Stimulated activated CD8-positive, alpha-beta memory T cell treated with anti-CD3 and anti-CD28 coated beads, Interleukin-15, amount 100 ng/mL, for 48 hours (primary cell): ENCODE measurements at regions not wholly inside any gene's neighbourhood (a gene's known extent, or its start where the extent isn't known, plus 50 kb on each side); places are given as distances from the start of the nearest gene placed in this dataset.
"Not testable (repeated sequence)": the region's sequence is repeated elsewhere in the genome, so short reads cannot be mapped to it uniquely, and the experiment has no call there.

Experiments
- DNase-seq, 2 donors: peaks; one replicate each; pipeline ENCODE4 v3.0.0-alpha.2; 2020; ENCODE audit warnings: low read depth in 2 of 2

GRCh38 chr3:103976931-103977339 is 1389.8 kb upstream of the ALCAM start:
- no peak for DNase-seq

- no peak for DNase-seq
These were observed 1389.3 kb upstream of the ALCAM start for GRCh38 chr3:103977417-103977816.

GRCh38 chr3:103991461-103992115 is 1375.1 kb upstream of the ALCAM start:
- DNase-seq = no peak

GRCh38 chr3:103992469-103992868 is 1374.2 kb upstream of the ALCAM start:
- no peak for DNase-seq

- no peak for DNase-seq
These were observed 1361.8 kb upstream of the ALCAM start for GRCh38 chr3:104004956-104005355.

GRCh38 chr3:104005815-104006214 is 1360.9 kb upstream of the ALCAM start:
- no peak for DNase-seq

- DNase-seq = no peak
These were observed 1348.2 kb upstream of the ALCAM start for GRCh38 chr3:104018541-104018940.

GRCh38 chr3:104031598-104031997 is 1335.1 kb upstream of the ALCAM start:
- DNase-seq = no peak

GRCh38 chr3:104032283-104032682 is 1334.4 kb upstream of the ALCAM start:
- no peak for DNase-seq

- DNase-seq = no peak
These were observed 1325.8 kb upstream of the ALCAM start for GRCh38 chr3:104040896-104041295.

GRCh38 chr3:104043001-104043543 is 1323.6 kb upstream of the ALCAM start:
- not testable (repeated sequence) for DNase-seq

- no peak for DNase-seq
These were observed 1322.7 kb upstream of the ALCAM start for GRCh38 chr3:104044002-104044401.

GRCh38 chr3:104066658-104067057 is 1300.1 kb upstream of the ALCAM start:
- DNase-seq = no peak

GRCh38 chr3:104069114-104069513 is 1297.6 kb upstream of the ALCAM start:
- DNase-seq = no peak

- no peak for DNase-seq
These were observed 1295.8 kb upstream of the ALCAM start for GRCh38 chr3:104070906-104071305.

- no peak for DNase-seq
These were observed 1286.6 kb upstream of the ALCAM start for GRCh38 chr3:104080088-104080626.

GRCh38 chr3:104088738-104089137 is 1278.0 kb upstream of the ALCAM start:
- DNase-seq = no peak

- DNase-seq = not testable (repeated sequence)
These were observed 1276.7 kb upstream of the ALCAM start for GRCh38 chr3:104089987-104090386.

- no peak for DNase-seq
These were observed 1265.0 kb upstream of the ALCAM start for GRCh38 chr3:104101736-104102135.

GRCh38 chr3:104102386-104102785 is 1264.3 kb upstream of the ALCAM start:
- DNase-seq = no peak

GRCh38 chr3:104106276-104106675 is 1260.4 kb upstream of the ALCAM start:
- DNase-seq = no peak

GRCh38 chr3:104108522-104108921 is 1258.2 kb upstream of the ALCAM start:
- DNase-seq = no peak

- DNase-seq = no peak
These were observed 1240.2 kb upstream of the ALCAM start for GRCh38 chr3:104126463-104126862.
